ENCODE measurements at regions not wholly inside any gene's neighbourhood (a gene's known extent, or its start where the extent isn't known, plus 50 kb on each side); places are given as distances from the start of the nearest gene placed in this dataset.
"Not testable (repeated sequence)": the region's sequence is repeated elsewhere in the genome, so short reads cannot be mapped to it uniquely, and the experiment has no call there.

DNA sequence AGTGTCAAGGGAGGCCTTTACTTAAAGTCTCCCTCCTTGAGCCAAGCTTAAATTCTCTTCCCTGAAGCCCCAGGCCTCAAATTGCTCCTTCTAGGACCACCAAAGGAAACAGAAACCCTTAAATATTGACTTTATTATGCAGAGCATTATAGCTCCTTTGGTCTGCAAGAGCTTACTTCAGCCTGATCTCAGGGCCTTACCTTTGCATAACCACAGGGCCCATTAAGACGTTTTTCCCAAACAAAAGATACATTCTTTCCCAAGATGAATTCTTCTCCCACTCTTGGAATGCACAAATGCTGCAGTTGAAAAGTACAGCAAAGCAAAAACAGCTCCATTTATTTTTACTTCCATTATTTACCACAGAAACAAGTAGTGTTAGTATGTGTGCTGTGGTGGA, 130.8 kb downstream of the B3GNT2 start:
- Histone ChIP-seq H3K4me3 (ENCODE audit: low read depth, low read length) (no peak overlapping the region), H3K27me3 (ENCODE audit: control insufficient read depth, insufficient read depth, low read length) (peaks cover 7% of the 10 kb centered on the region), H3K27ac (ENCODE audit: low read depth, low read length) (no peak overlapping the region), H3K9me3 (ENCODE audit: control insufficient read depth, insufficient read depth, low read length) (no peaks in the 10 kb centered on the region)
- CTCF ChIA-PET = no interaction called here
- TF ChIP-seq, protein P1, sequence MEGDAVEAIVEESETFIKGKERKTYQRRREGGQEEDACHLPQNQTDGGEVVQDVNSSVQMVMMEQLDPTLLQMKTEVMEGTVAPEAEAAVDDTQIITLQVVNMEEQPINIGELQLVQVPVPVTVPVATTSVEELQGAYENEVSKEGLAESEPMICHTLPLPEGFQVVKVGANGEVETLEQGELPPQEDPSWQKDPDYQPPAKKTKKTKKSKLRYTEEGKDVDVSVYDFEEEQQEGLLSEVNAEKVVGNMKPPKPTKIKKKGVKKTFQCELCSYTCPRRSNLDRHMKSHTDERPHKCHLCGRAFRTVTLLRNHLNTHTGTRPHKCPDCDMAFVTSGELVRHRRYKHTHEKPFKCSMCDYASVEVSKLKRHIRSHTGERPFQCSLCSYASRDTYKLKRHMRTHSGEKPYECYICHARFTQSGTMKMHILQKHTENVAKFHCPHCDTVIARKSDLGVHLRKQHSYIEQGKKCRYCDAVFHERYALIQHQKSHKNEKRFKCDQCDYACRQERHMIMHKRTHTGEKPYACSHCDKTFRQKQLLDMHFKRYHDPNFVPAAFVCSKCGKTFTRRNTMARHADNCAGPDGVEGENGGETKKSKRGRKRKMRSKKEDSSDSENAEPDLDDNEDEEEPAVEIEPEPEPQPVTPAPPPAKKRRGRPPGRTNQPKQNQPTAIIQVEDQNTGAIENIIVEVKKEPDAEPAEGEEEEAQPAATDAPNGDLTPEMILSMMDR (IDR thresholded peaks at IDR 0.05; ENCODE audit: low read depth, low read length) = no peak
- DNase-seq (ENCODE audit: low read depth, low spot score) = no peak
- POLR2A ChIA-PET = no interaction called here

DNA sequence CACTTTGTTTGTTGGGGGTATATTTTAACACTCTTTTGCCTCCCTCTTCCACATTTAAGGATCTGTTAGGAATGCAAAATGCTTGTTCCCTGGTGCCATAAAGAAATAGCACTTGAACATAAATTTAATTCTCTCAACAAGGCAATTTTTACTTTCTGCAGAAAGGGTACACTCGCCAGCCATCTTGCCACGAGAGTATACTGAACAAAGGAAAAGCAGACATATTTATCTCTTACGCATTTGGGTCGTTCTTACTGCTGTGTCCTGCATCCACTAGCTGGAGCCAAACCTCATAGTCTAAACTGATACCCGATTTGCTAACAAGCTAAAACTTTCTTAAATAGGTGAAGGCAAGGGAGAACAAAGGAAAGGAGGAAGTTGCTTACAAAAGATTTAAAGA, 129.5 kb downstream of the B3GNT2 start:
- ChIA-PET POLR2A (no interaction called here), CTCF (no interaction called here)
- Histone ChIP-seq H3K4me3 (ENCODE audit: low read depth, low read length) (no peak overlapping the region), H3K27ac (ENCODE audit: low read depth, low read length) (no peak overlapping the region), H3K27me3 (ENCODE audit: control insufficient read depth, insufficient read depth, low read length) (peaks cover 7% of the 10 kb centered on the region), H3K9me3 (ENCODE audit: control insufficient read depth, insufficient read depth, low read length) (no peaks in the 10 kb centered on the region)
- TF ChIP-seq, protein P1 (IDR thresholded peaks at IDR 0.05; ENCODE audit: low read depth, low read length) = no peak
- DNase-seq (ENCODE audit: low read depth, low spot score) = no peak

DNA sequence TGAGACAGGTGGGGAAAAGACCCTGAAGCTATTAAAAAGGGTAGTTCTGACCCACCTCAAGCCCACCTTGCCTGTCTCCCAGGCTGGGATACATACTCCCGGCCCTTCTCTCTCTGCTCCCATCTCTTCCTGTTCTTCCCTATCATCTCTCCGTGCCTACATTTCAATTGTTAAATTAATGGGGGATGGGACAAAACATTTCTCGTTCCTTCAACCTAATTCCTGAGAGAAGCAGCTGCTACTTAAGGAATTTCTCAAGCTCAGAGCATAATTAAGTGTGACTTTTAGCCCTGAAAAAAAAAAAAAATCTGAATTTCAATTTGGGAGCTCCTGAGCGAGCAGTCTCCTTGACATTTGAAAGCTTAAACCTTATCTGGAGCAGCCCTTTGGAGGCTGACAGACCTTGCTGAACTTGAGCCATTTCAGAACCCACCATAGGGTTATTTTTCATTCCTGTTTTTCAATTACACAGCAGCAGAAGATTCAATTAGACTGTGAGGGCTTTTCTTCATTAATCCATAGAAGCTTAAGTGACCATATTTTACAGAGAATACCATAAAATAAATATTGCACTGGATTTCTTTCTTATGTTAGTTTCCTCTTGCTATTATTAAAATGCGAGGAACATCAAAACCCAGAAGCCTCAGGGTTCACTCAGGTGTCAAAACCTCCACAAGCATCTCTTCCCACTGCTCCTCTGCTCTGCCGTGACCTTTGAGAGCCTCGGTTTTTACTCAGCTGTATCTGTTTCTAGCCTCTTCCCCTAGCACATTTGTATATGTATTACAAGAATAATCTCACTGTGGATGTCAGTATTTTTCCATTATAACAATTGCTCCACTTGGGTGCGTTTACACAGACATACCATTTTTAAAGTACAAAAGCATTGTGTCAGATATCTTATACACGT, 125.7 kb downstream of the B3GNT2 start:
- Histone ChIP-seq H3K4me3 (ENCODE audit: low read depth, low read length) (no peak overlapping the region), H3K27me3 (ENCODE audit: control insufficient read depth, insufficient read depth, low read length) (peaks cover 7% of the 10 kb centered on the region), H3K9me3 (ENCODE audit: control insufficient read depth, insufficient read depth, low read length) (no peaks in the 10 kb centered on the region), H3K27ac (ENCODE audit: low read depth, low read length) (no peak overlapping the region)
- ChIA-PET POLR2A (interaction anchor here (0.7 kb wide), 1 partner anchor 164 kb away, joined by 3 read pairs; no protein-coding TSS in a partner anchor), CTCF (no interaction called here)
- TF ChIP-seq, protein P1 (IDR thresholded peaks at IDR 0.05; ENCODE audit: low read depth, low read length) = no peak
- no peak for DNase-seq (ENCODE audit: low read depth, low spot score)

DNA sequence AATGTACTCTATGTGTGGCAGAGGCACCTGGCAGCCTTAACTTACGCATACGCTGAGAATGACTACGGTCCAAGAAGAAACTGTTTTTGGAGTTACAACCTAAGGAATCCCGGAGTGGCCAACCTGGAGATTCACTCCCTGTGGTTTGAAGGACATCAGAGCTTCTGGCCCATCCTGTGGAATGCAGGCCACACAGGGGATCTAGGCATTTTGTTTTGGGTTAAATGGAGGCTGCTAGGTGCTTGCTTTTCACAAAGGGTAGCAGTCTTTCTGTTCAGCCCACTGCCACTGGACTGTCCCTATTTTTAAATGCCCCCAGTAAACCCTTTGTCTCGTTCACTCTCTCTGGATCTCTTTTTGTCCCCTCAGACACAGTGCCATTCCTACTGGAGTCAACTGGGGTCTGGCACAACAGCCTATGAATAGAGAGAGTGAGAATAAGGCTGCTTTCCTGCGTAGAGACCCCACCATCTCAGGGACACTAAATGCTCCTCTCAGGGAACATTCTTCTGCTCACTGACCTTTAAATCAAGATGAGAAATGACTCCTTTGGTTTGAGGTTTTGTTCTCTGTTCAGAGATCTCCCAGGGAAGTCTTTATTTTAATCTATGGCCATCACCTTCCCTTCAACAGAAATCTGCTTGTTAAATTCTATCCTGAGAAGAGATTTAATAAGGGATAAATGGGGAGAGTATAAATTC, 124.9 kb downstream of the B3GNT2 start:
- POLR2A ChIA-PET = no interaction called here
- no peak overlapping the region for H3K27ac ChIP-seq (ENCODE audit: low read depth, low read length)
- CTCF ChIA-PET = no interaction called here
- no peak overlapping the region for H3K4me3 ChIP-seq (ENCODE audit: low read depth, low read length)
- TF ChIP-seq, protein P1 (IDR thresholded peaks at IDR 0.05; ENCODE audit: low read depth, low read length) = no peak
- H3K9me3 ChIP-seq (ENCODE audit: control insufficient read depth, insufficient read depth, low read length) = no peaks in the 10 kb centered on the region
- DNase-seq (ENCODE audit: low read depth, low spot score) = no peak
- peaks cover 7% of the 10 kb centered on the region for H3K27me3 ChIP-seq (ENCODE audit: control insufficient read depth, insufficient read depth, low read length)

DNA sequence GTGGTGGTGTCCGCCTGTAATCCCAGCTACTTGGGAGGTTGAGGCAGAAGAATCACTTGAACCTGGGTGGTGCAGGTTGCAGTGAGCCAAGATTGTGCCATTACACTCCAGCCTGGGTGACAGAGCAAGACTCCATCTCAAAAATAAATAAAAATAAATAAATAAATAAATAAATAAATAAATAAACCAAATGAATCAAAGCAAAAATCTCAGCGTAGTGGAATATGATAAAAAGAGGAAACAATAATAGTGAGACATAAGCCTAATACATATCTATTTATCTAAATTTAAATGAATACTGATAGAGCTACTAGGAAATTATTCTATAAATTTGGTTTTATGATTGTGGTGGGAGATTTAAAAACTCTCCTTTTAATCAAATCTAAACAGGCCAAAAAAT, 124.2 kb downstream of the B3GNT2 start:
- DNase-seq (ENCODE audit: low read depth, low spot score); H3K27ac ChIP-seq (ENCODE audit: low read depth, low read length); CTCF ChIA-PET; H3K4me3 ChIP-seq (ENCODE audit: low read depth, low read length); H3K27me3 ChIP-seq (ENCODE audit: control insufficient read depth, insufficient read depth, low read length); H3K9me3 ChIP-seq (ENCODE audit: control insufficient read depth, insufficient read depth, low read length); POLR2A ChIA-PET: not testable (repeated sequence)

Measured in AG04450 (cell line).